ENCODE measurements at regions not wholly inside any gene's neighbourhood (a gene's known extent, or its start where the extent isn't known, plus 50 kb on each side); places are given as distances from the start of the nearest gene placed in this dataset.

GRCh38 chr4:162274354-162274753 is 110.6 kb upstream of the FSTL5 start:
- Histone ChIP-seq H3K4me1 (replicated peaks in 1 of 4; ENCODE audit: control insufficient read depth in 3 of 4, insufficient read depth in 4 of 4, low read length in 3 of 4) (no peaks in the 10 kb centered on the region), H2BK5ac (ENCODE audit: low read depth, low read length) (no peak overlapping the region), H4K91ac (replicated peaks; ENCODE audit: insufficient read length, low read length) (no peak overlapping the region), H3K14ac (ENCODE audit: insufficient read length) (no peak overlapping the region), H2AFZ (ENCODE audit: low read length) (no peak overlapping the region), H3K9me3 (ENCODE audit: insufficient read depth in 2 of 2, low read depth in 1 of 2, low read length in 1 of 2) (no peaks in the 10 kb centered on the region), H3K23ac (ENCODE audit: insufficient read length) (no peak overlapping the region), H3K18ac (ENCODE audit: extremely low read depth, low read length) (no peak overlapping the region), H4K8ac (ENCODE audit: extremely low read depth, insufficient read depth, low read length) (no peak overlapping the region), H3K27ac (ENCODE audit: low read depth, low read length) (no peak overlapping the region), H3K36me3 (ENCODE audit: control insufficient read depth in 2 of 4, insufficient read depth in 4 of 4, low read length in 3 of 4) (no peaks in the 10 kb centered on the region), H3K9ac (replicated peaks in 1 of 4; ENCODE audit: extremely low read depth in 1 of 4, low read depth in 3 of 4, low read length in 3 of 4) (no peak overlapping the region), H3K27me3 (replicated peaks in 1 of 4; ENCODE audit: control insufficient read depth in 3 of 4, extremely low read depth in 1 of 4, insufficient read depth in 3 of 4, low read length in 3 of 4) (no peaks in the 10 kb centered on the region), H3K4me2 (ENCODE audit: insufficient read depth in 1 of 2, low read depth in 2 of 2, low read length in 2 of 2) (no peak overlapping the region), H2AK5ac (ENCODE audit: low read depth, low read length) (no peak overlapping the region), H4K5ac (ENCODE audit: insufficient read length, low read depth, low read length) (no peak overlapping the region), H2BK12ac (ENCODE audit: low read depth, low read length) (no peak overlapping the region), H3K23me2 (ENCODE audit: low read depth, low read length) (no peaks in the 10 kb centered on the region; the same call in 1 of the 2 replicates), H3K79me1 (ENCODE audit: low read depth, low read length) (no peaks in the 10 kb centered on the region), H3K4ac (replicated peaks; ENCODE audit: insufficient read length, low read depth, low read length) (no peak overlapping the region), H3K56ac (replicated peaks; ENCODE audit: insufficient read length, low read depth, low read length) (no peak overlapping the region), H4K20me1 (replicated peaks in 1 of 2; ENCODE audit: control insufficient read depth in 1 of 2, insufficient read depth in 2 of 2, low read length in 2 of 2) (no peaks in the 10 kb centered on the region), H2BK120ac (replicated peaks; ENCODE audit: low read depth, low read length) (no peak overlapping the region), H3K79me2 (ENCODE audit: control insufficient read depth in 1 of 2, insufficient read depth in 2 of 2, low read length in 2 of 2) (no peaks in the 10 kb centered on the region), H3K4me3 (ENCODE audit: extremely low read depth in 1 of 4, insufficient read depth in 2 of 4, low read depth in 3 of 4, low read length in 4 of 4) (no peak overlapping the region), H2BK20ac (ENCODE audit: low read length) (no peak overlapping the region), H2BK15ac (ENCODE audit: low read length) (no peak overlapping the region)
- ChIA-PET CTCF (ENCODE audit: partially characterized antibody) (no interaction called here), POLR2A (ENCODE audit: partially characterized antibody) (no interaction called here)
- DNase-seq (ENCODE audit: low read depth in 1 of 2, low spot score in 2 of 2) = no peak
- WGBS, 2 experiments (ENCODE audit: extremely low coverage in 1 of 2, insufficient coverage in 1 of 2, insufficient read length in 1 of 2, insufficient replicate concordance in 2 of 2, low coverage in 1 of 2, low lambda C conversion rate in 2 of 2, missing lambda C conversion rate in 1 of 2) = 93% methylated on average over 1 of the region's 1 CpG; no CpG with 5 or more reads in 1 of the 2 experiments
- FAIRE-seq = no peak
- TF ChIP-seq JUND (IDR thresholded peaks at IDR 0.05; ENCODE audit: low read length) = no peak
- TF ChIP-seq CTCF (IDR thresholded peaks at IDR 0.05; ENCODE audit: control extremely low read depth in 1 of 3, insufficient read depth in 1 of 3, low read depth in 1 of 3, low read length in 3 of 3) = no peak
- TF ChIP-seq HDAC2 (IDR thresholded peaks at IDR 0.05; ENCODE audit: borderline replicate concordance in 1 of 2, low read depth in 2 of 2, low read length in 2 of 2) = no peak
- TF ChIP-seq TAF1 (IDR thresholded peaks at IDR 0.05; ENCODE audit: low read depth, low read length) = no peak
- TF ChIP-seq, protein P1, sequence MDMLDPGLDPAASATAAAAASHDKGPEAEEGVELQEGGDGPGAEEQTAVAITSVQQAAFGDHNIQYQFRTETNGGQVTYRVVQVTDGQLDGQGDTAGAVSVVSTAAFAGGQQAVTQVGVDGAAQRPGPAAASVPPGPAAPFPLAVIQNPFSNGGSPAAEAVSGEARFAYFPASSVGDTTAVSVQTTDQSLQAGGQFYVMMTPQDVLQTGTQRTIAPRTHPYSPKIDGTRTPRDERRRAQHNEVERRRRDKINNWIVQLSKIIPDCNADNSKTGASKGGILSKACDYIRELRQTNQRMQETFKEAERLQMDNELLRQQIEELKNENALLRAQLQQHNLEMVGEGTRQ (IDR thresholded peaks at IDR 0.05; ENCODE audit: low read length) = no peak
- no peak for TF ChIP-seq GTF2F1 (IDR thresholded peaks at IDR 0.05; ENCODE audit: borderline replicate concordance, low read depth, low read length)
- no peak for TF ChIP-seq EP300 (IDR thresholded peaks at IDR 0.05; ENCODE audit: borderline replicate concordance in 1 of 2, low read depth in 2 of 2, low read length in 2 of 2)
- no peak for TF ChIP-seq POLR2A (IDR thresholded peaks at IDR 0.05; ENCODE audit: control extremely low read depth in 1 of 2, low read depth in 2 of 2, low read length in 2 of 2)

Measured in H1 (cell line).